HepG2 (cell line): ENCODE measurements at regions not wholly inside any gene's neighbourhood (a gene's known extent, or its start where the extent isn't known, plus 50 kb on each side); places are given as distances from the start of the nearest gene placed in this dataset.

Experiments used
- ATAC-seq: fragments of 200-7000 bp; cut with Tn5 transposase; 3 replicates; pipeline ENCODE4 v1.9.1; 2020; ENCODE audit warnings: mild to moderate bottlenecking, moderate library complexity
- BruUV-seq: library from RNA; stranded (reverse); fragments of 400-500 nt; replicated peaks from 2 replicates; lab custom pipeline; 2021; lab: Mats Ljungman, UMichigan
- CTCF ChIA-PET: fragments of 300-600 bp; formaldehyde crosslinking; extraction: SDS; loops from one replicate; lab custom pipeline; 2021; ENCODE audit warnings: low total read pairs, inconsistent platforms, low intra/inter-chr PET ratio; lab: Yijun Ruan, JAX
- POLR2A ChIA-PET: fragments of 350-600 bp; sonication (Branson Sonifier 250); formaldehyde crosslinking; loops from one replicate; lab custom pipeline; 2020; ENCODE audit warnings: antibody characterized with exemption, inconsistent platforms; lab: Yijun Ruan, JAX
- DNase-seq: peaks from one replicate; pipeline ENCODE4 v3.0.0-alpha.2; 2015; ENCODE audit warnings: low spot score
- FAIRE-seq: peaks from 3 replicates; lab custom pipeline; 2011; peaks lifted over from hg19 to GRCh38; lab: Jason Lieb, UNC
- H2AFZ ChIP-seq: one replicate; pipeline ENCODE4 v1.6.1; 2011; ENCODE audit warnings: low read length, inconsistent platforms
- H3K27ac ChIP-seq: fragments of 300-600 bp; 3 replicates; pipeline ENCODE4 v1.8.0; 2011; ENCODE audit warnings: mixed run types, mild to moderate bottlenecking, mixed read lengths, low read length, inconsistent platforms; ENCODE audit not compliant: insufficient read depth; ENCODE audit errors: extremely low read length
- H3K27me3 ChIP-seq, 2 experiments: fragments of 200-600 bp in 1 of 2; 2 replicates in 1 of 2; 3 replicates in 1 of 2; pipeline versions ENCODE4 v1.6.0 to v1.8.0; 2011; ENCODE audit warnings: low read length in 2 of 2, mild to moderate bottlenecking in 2 of 2, moderate library complexity in 2 of 2, inconsistent platforms in 1 of 2; ENCODE audit not compliant: insufficient read depth in 2 of 2, control insufficient read depth in 1 of 2
- H3K36me3 ChIP-seq, 2 experiments: fragments of 200-600 bp in 1 of 2; replicated peaks in 1 of 2; 2 replicates in 1 of 2; 3 replicates in 1 of 2; pipeline versions ENCODE4 v1.5.1 to v1.8.0; 2011; ENCODE audit warnings: low read length in 2 of 2, inconsistent platforms in 1 of 2; ENCODE audit not compliant: insufficient read depth in 2 of 2, control insufficient read depth in 1 of 2
- H3K4me1 ChIP-seq: 2 replicates; pipeline ENCODE4 v1.5.1; 2012; ENCODE audit warnings: low read length, inconsistent platforms; ENCODE audit not compliant: insufficient read depth
- H3K4me2 ChIP-seq: 2 replicates; pipeline ENCODE4 v1.6.0; 2011; ENCODE audit warnings: low read depth, low read length, inconsistent platforms
- H3K4me3 ChIP-seq, 3 experiments: fragments of 200-600 bp in 1 of 3; sonication (generic), shearing (Covaris generic) in 1 of 3; replicated peaks in 1 of 3; 2 replicates each; pipeline ENCODE4 v1.5.1; 2011 to 2016; ENCODE audit warnings: low read length in 3 of 3, inconsistent platforms in 2 of 3, low read depth in 2 of 3, mild to moderate bottlenecking in 2 of 3, control low read depth in 1 of 3, mixed read lengths in 1 of 3; ENCODE audit not compliant: insufficient read depth in 1 of 3
- H3K79me2 ChIP-seq: one replicate; pipeline ENCODE4 v1.6.1; 2011; ENCODE audit warnings: low read length, inconsistent platforms; ENCODE audit not compliant: insufficient read depth
- H3K9ac ChIP-seq: 2 replicates; pipeline ENCODE4 v1.6.0; 2011; ENCODE audit warnings: mild to moderate bottlenecking, low read depth, low read length, inconsistent platforms; ENCODE audit not compliant: insufficient read depth
- H3K9me3 ChIP-seq: 2 replicates; pipeline ENCODE4 v1.5.1; 2012; ENCODE audit warnings: mild to moderate bottlenecking, low read length
- H4K20me1 ChIP-seq: 2 replicates; pipeline ENCODE4 v1.6.0; 2011; ENCODE audit warnings: inconsistent platforms, mild to moderate bottlenecking, low read length, moderate library complexity; ENCODE audit not compliant: insufficient read depth
- ARID2 ChIP-seq: sonication (generic); formaldehyde crosslinking; IDR thresholded peaks from 2 replicates; pipeline ENCODE4 v1.8.1; 2022; ENCODE audit warnings: mild to moderate bottlenecking, missing genetic modification reagents, borderline replicate concordance
- ATF1 ChIP-seq: IDR thresholded peaks from 2 replicates; pipeline ENCODE4 v1.6.1; 2016; ENCODE audit warnings: mild to moderate bottlenecking, control low read depth
- BRCA1 ChIP-seq: sonication (generic); formaldehyde crosslinking; IDR thresholded peaks from 2 replicates; pipeline ENCODE4 v1.4.0; 2020; ENCODE audit warnings: missing genetic modification reagents
- CREB1 ChIP-seq, 2 experiments: fragments of 450-650 bp in 1 of 2; IDR thresholded peaks; 2 replicates each; pipeline ENCODE4 v1.6.1; 2016 to 2017; ENCODE audit warnings: control low read depth in 1 of 2, mild to moderate bottlenecking in 1 of 2, missing compliant biosample characterization in 1 of 2, missing genetic modification characterization in 1 of 2
- FOXA3 ChIP-seq: IDR thresholded peaks from 2 replicates; pipeline ENCODE4 v1.6.1; 2016; ENCODE audit warnings: missing genetic modification reagents, missing compliant biosample characterization
- HNRNPL ChIP-seq: fragments of 200-400 bp; formaldehyde crosslinking; IDR thresholded peaks from 2 replicates; pipeline ENCODE4 v1.6.1; 2017; ENCODE audit warnings: mild to moderate bottlenecking, low read depth, low read length
- LCORL ChIP-seq, 2 experiments: fragments of 450-650 bp in 1 of 2; sonication (generic) in 1 of 2; formaldehyde crosslinking in 1 of 2; IDR thresholded peaks; 2 replicates each; pipeline versions ENCODE4 v1.5.0 to v1.6.1; 2017 to 2020; ENCODE audit warnings: antibody characterized with exemption in 1 of 2, missing genetic modification reagents in 1 of 2
- SRY ChIP-seq: sonication (generic); formaldehyde crosslinking; IDR thresholded peaks from 2 replicates; pipeline ENCODE4 v1.8.0; 2022; ENCODE audit warnings: mild to moderate bottlenecking, missing genetic modification reagents
- SUZ12 ChIP-seq: fragments of 150-350 bp; IDR thresholded peaks from 2 replicates; pipeline ENCODE4 v1.6.1; 2014; ENCODE audit warnings: low read depth, low read length
- ZNF136 ChIP-seq: sonication (generic); formaldehyde crosslinking; IDR thresholded peaks from 2 replicates; pipeline ENCODE4 v1.8.1; 2022; ENCODE audit warnings: low read depth, mild to moderate bottlenecking, moderate library complexity, missing genetic modification reagents
- ZNF329 ChIP-seq: sonication (generic); formaldehyde crosslinking; IDR thresholded peaks from 2 replicates; pipeline ENCODE4 v1.9.0; 2021; ENCODE audit warnings: low read depth, mild to moderate bottlenecking, missing genetic modification reagents
- ZNF792 ChIP-seq: IDR thresholded peaks from 2 replicates; pipeline ENCODE4 v1.6.1; 2016
- ZNF883 ChIP-seq: sonication (generic); formaldehyde crosslinking; IDR thresholded peaks from 2 replicates; pipeline ENCODE4 v1.5.1; 2020; ENCODE audit warnings: mild to moderate bottlenecking, missing genetic modification reagents; ENCODE audit errors: not compliant biosample characterization
- ZSCAN20 ChIP-seq: sonication (generic); formaldehyde crosslinking; IDR thresholded peaks from 2 replicates; pipeline ENCODE4 v1.4.0; 2020; ENCODE audit warnings: missing genetic modification reagents, mild to moderate bottlenecking, borderline replicate concordance
- WGBS: methylation state at CpG from one replicate; pipeline ENCODE4 v1.1.6; 2017; ENCODE audit warnings: low lambda C conversion rate; 5-methylcytosine and 5-hydroxymethylcytosine counted together
- in situ Hi-C: cut with HindIII; loops from 2 replicates; pipeline ENCODE4 v1.10.0; 2017; ENCODE audit warnings: low pct_unique_long_range_greater_than_20kb; ENCODE audit not compliant: extremely low pct_ligation_motif_present
- intact Hi-C: fragments of 100-400 bp; cut with micrococcal nuclease; formaldehyde crosslinking; loops from one replicate; pipeline ENCODE4 v1.10.0; 2022; ENCODE audit not compliant: unreplicated experiment
- TF ChIP-seq, protein P1 (sequence below): sonication (generic); formaldehyde crosslinking; IDR thresholded peaks from 2 replicates; pipeline ENCODE4 v1.4.0; 2020; ENCODE audit warnings: missing genetic modification reagents
- TF ChIP-seq, protein P2 (sequence below): IDR thresholded peaks from 2 replicates; pipeline ENCODE4 v1.6.1; 2018; ENCODE audit warnings: missing genetic modification reagents, mild to moderate bottlenecking, missing compliant biosample characterization
- TF ChIP-seq, protein P3 (sequence below): sonication (generic); formaldehyde crosslinking; IDR thresholded peaks from 2 replicates; pipeline ENCODE4 v1.9.0; 2021; ENCODE audit warnings: missing genetic modification reagents, borderline replicate concordance
- TF ChIP-seq, protein P4 (sequence below): sonication (generic); formaldehyde crosslinking; IDR thresholded peaks from 2 replicates; pipeline ENCODE4 v1.4.0; 2020; ENCODE audit warnings: missing genetic modification reagents

DNA sequence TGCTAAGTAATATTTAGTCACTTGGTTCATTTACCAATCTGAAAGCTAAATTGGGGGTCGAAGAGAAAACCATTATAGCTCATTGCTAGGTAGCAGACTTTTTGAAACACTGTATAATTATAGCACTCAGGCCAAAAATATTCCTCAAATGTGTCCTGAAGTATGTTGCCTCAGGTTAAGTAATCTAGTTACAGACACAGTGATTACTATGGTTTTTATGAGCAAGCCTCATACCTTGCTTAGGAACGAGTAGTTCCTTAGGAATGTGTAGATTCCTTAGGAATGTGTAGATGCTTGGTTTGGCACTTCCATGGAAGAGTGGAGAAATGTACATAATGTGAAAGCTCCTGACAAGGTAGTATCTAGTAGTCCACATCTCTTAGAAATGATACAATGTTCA lies 387.5 kb downstream of the LMO7 start:
- 0% methylated on average over 2 of the region's 2 CpGs for WGBS
- no peak overlapping the region for H3K4me3 ChIP-seq
- POLR2A ChIA-PET = no interaction called here
- TF ChIP-seq HNRNPL (no peak), BRCA1 (CRISPR knock-in tag) (no peak), ARID2 (no peak), ATF1 (no peak), FOXA3 (CRISPR knock-in tag) (no peak), ZNF792 (CRISPR knock-in tag) (no peak), ZNF883 (no peak), ZNF136 (CRISPR knock-in tag) (no peak), ZSCAN20 (CRISPR knock-in tag) (no peak), ZNF329 (CRISPR knock-in tag) (no peak), CREB1 (IDR thresholded peaks at IDR 0.05) (no peak), CREB1 (CRISPR knock-in tag; IDR thresholded peaks at IDR 0.05) (no peak), SUZ12 (no peak), LCORL (IDR thresholded peaks at IDR 0.05) (no peak), LCORL (CRISPR knock-in tag; IDR thresholded peaks at IDR 0.05) (no peak), SRY (CRISPR knock-in tag) (no peak)
- TF ChIP-seq, protein P1, sequence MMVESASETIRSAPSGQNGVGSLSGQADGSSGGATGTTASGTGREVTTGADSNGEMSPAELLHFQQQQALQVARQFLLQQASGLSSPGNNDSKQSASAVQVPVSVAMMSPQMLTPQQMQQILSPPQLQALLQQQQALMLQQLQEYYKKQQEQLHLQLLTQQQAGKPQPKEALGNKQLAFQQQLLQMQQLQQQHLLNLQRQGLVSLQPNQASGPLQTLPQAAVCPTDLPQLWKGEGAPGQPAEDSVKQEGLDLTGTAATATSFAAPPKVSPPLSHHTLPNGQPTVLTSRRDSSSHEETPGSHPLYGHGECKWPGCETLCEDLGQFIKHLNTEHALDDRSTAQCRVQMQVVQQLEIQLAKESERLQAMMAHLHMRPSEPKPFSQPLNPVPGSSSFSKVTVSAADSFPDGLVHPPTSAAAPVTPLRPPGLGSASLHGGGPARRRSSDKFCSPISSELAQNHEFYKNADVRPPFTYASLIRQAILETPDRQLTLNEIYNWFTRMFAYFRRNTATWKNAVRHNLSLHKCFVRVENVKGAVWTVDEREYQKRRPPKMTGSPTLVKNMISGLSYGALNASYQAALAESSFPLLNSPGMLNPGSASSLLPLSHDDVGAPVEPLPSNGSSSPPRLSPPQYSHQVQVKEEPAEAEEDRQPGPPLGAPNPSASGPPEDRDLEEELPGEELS (CRISPR knock-in tag) = no peak
- TF ChIP-seq, protein P2, sequence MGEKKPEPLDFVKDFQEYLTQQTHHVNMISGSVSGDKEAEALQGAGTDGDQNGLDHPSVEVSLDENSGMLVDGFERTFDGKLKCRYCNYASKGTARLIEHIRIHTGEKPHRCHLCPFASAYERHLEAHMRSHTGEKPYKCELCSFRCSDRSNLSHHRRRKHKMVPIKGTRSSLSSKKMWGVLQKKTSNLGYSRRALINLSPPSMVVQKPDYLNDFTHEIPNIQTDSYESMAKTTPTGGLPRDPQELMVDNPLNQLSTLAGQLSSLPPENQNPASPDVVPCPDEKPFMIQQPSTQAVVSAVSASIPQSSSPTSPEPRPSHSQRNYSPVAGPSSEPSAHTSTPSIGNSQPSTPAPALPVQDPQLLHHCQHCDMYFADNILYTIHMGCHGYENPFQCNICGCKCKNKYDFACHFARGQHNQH (CRISPR knock-in tag) = no peak
- TF ChIP-seq, protein P3, sequence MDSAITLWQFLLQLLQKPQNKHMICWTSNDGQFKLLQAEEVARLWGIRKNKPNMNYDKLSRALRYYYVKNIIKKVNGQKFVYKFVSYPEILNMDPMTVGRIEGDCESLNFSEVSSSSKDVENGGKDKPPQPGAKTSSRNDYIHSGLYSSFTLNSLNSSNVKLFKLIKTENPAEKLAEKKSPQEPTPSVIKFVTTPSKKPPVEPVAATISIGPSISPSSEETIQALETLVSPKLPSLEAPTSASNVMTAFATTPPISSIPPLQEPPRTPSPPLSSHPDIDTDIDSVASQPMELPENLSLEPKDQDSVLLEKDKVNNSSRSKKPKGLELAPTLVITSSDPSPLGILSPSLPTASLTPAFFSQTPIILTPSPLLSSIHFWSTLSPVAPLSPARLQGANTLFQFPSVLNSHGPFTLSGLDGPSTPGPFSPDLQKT = no peak
- TF ChIP-seq, protein P4, sequence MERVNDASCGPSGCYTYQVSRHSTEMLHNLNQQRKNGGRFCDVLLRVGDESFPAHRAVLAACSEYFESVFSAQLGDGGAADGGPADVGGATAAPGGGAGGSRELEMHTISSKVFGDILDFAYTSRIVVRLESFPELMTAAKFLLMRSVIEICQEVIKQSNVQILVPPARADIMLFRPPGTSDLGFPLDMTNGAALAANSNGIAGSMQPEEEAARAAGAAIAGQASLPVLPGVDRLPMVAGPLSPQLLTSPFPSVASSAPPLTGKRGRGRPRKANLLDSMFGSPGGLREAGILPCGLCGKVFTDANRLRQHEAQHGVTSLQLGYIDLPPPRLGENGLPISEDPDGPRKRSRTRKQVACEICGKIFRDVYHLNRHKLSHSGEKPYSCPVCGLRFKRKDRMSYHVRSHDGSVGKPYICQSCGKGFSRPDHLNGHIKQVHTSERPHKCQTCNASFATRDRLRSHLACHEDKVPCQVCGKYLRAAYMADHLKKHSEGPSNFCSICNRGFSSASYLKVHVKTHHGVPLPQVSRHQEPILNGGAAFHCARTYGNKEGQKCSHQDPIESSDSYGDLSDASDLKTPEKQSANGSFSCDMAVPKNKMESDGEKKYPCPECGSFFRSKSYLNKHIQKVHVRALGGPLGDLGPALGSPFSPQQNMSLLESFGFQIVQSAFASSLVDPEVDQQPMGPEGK (CRISPR knock-in tag) = no peak
- TF ChIP-seq, all 625 proteins: peak for 0
- Histone ChIP-seq H4K20me1 (no peaks in the 10 kb centered on the region), H3K79me2 (no peaks in the 10 kb centered on the region), H3K27ac (no peak overlapping the region), H3K9me3 (no peaks in the 10 kb centered on the region), H3K36me3 (no peaks in the 10 kb centered on the region), H3K9ac (no peak overlapping the region), H2AFZ (no peak overlapping the region), H3K27me3 (no peaks in the 10 kb centered on the region; a peak in 1 of 5 replicates), H3K4me1 (0 out of 2 replicates have a peak, but pooled peaks cover 6% of the 10 kb centered on the region), H3K4me2 (no peak overlapping the region)
- intact Hi-C loops = no loop called here
- no peak for ATAC-seq
- no peak for FAIRE-seq
- in situ Hi-C loops = loop anchor here (25.0 kb wide), 1 partner anchor 361 kb away; no protein-coding TSS in a partner anchor
- no peak for DNase-seq
- CTCF ChIA-PET = no interaction called here
- no TSS peak for BruUV-seq
